Lung (tissue), 11 donors: ENCODE measurements at regions not wholly inside any gene's neighbourhood (a gene's known extent, or its start where the extent isn't known, plus 50 kb on each side); places are given as distances from the start of the nearest gene placed in this dataset.
"Not testable (repeated sequence)": the region's sequence is repeated elsewhere in the genome, so short reads cannot be mapped to it uniquely, and the experiment has no call there.

Experiments used
- ATAC-seq: fragments of 200-7000 bp; cut with Tn5 transposase; one replicate; pipeline ENCODE4 v1.9.1; 2020; ENCODE audit warnings: moderate number of reproducible peaks; ENCODE audit not compliant: insufficient read depth, low FRiP score
- DNase-seq, 3 donors: peaks; one replicate each; pipeline ENCODE4 v3.0.0-alpha.2; 2013 to 2017
- H3K27ac ChIP-seq, 2 donors: one replicate each; pipeline ENCODE4 v1.5.1; 2013; ENCODE audit warnings: mild to moderate bottlenecking in 2 of 2, moderate library complexity in 2 of 2, control low read depth in 1 of 2, inconsistent platforms in 1 of 2, low read depth in 1 of 2, low read length in 1 of 2
- H3K27me3 ChIP-seq, 3 donors: one replicate each; pipeline ENCODE4 v1.5.1; 2013; ENCODE audit warnings: low read length in 2 of 3; ENCODE audit not compliant: control insufficient read depth in 3 of 3, insufficient read depth in 3 of 3
- H3K36me3 ChIP-seq, 4 donors: one replicate each; pipeline ENCODE4 v1.5.1; 2013; ENCODE audit warnings: low read length in 4 of 4, mild to moderate bottlenecking in 1 of 4, moderate library complexity in 1 of 4; ENCODE audit not compliant: control insufficient read depth in 4 of 4, insufficient read depth in 4 of 4
- H3K4me1 ChIP-seq, 5 donors: one replicate each; pipeline ENCODE4 v1.5.1; 2013; ENCODE audit warnings: low read length in 5 of 5, mild to moderate bottlenecking in 2 of 5, moderate library complexity in 1 of 5; ENCODE audit not compliant: control insufficient read depth in 5 of 5, insufficient read depth in 5 of 5
- H3K4me3 ChIP-seq: one replicate; pipeline ENCODE4 v1.5.1; 2013; ENCODE audit warnings: mild to moderate bottlenecking, control low read depth, moderate library complexity
- H3K9ac ChIP-seq, 2 donors: one replicate each; pipeline ENCODE4 v1.5.1; 2013; ENCODE audit warnings: low read length in 2 of 2, control low read depth in 1 of 2; ENCODE audit not compliant: insufficient read depth in 1 of 2
- H3K9me3 ChIP-seq, 4 donors: one replicate each; pipeline ENCODE4 v1.5.1; 2013; ENCODE audit warnings: low read length in 3 of 4, mild to moderate bottlenecking in 1 of 4, moderate library complexity in 1 of 4; ENCODE audit not compliant: control insufficient read depth in 4 of 4, insufficient read depth in 3 of 4
- CTCF ChIP-seq: IDR thresholded peaks from 2 replicates; pipeline ENCODE4 v1.5.1; 2012; ENCODE audit warnings: mild to moderate bottlenecking; ENCODE audit errors: control extremely low read depth, extremely low read depth
- WGBS, 2 donors: extraction: QIAGEN DNeasy Blood & Tissue Kit; methylation state at CpG; one replicate each; pipeline ENCODE4 v1.1.7; 2013; 5-methylcytosine and 5-hydroxymethylcytosine counted together
- donor health status: control.
- donor health status: control.
- donor health status: Bipolar disorder and iron deficiency.
- donor health status: healthy.
- donor health status: DM: yes; HTN: yes; CAD: no.

- WGBS, 2 donors = 91 to 93% methylated on average over 29 of the region's 29 CpGs
- Histone ChIP-seq H3K36me3 (no peaks in the 10 kb centered on the region), H3K27ac (no peak overlapping the region), H3K9ac (no peak overlapping the region), H3K9me3 (no peaks in the 10 kb centered on the region), H3K27me3 (no peaks in the 10 kb centered on the region), H3K4me1 (no peaks in the 10 kb centered on the region), H3K4me3 (no peak overlapping the region)
- TF ChIP-seq CTCF = no peak
- no peak for DNase-seq
- no peak for ATAC-seq
Measured at GRCh38 chr6:168995526-168996355, 257.9 kb downstream of the THBS2 start.

- Histone ChIP-seq H3K27me3 (no peaks in the 10 kb centered on the region), H3K27ac (no peak overlapping the region), H3K4me3 (no peak overlapping the region), H3K4me1 (no peaks in the 10 kb centered on the region), H3K36me3 (no peaks in the 10 kb centered on the region), H3K9me3 (no peaks in the 10 kb centered on the region), H3K9ac (no peak overlapping the region)
- TF ChIP-seq CTCF = no peak
- ATAC-seq = no peak
- WGBS, 2 donors = 81 to 82% methylated on average over 5 of the region's 5 CpGs
- DNase-seq = no peak
Measured at GRCh38 chr6:168994956-168995355, 258.7 kb downstream of the THBS2 start.

- 78 to 84% methylated on average over 11 of the region's 11 CpGs for WGBS, 2 donors
- H3K9ac ChIP-seq = no peak overlapping the region
- no peak overlapping the region for H3K4me3 ChIP-seq
- DNase-seq (no peak), ATAC-seq (no peak)
- no peak for TF ChIP-seq CTCF
- peaks cover 0 to 4% (median 0%) of the 10 kb centered on the region in 5 donors for H3K4me1 ChIP-seq
- no peaks in the 10 kb centered on the region for H3K27me3 ChIP-seq
- H3K27ac ChIP-seq = no peak overlapping the region
- H3K9me3 ChIP-seq = no peaks in the 10 kb centered on the region
- no peaks in the 10 kb centered on the region for H3K36me3 ChIP-seq
Measured at GRCh38 chr6:168992446-168993144, 261.1 kb downstream of the THBS2 start.

DNA sequence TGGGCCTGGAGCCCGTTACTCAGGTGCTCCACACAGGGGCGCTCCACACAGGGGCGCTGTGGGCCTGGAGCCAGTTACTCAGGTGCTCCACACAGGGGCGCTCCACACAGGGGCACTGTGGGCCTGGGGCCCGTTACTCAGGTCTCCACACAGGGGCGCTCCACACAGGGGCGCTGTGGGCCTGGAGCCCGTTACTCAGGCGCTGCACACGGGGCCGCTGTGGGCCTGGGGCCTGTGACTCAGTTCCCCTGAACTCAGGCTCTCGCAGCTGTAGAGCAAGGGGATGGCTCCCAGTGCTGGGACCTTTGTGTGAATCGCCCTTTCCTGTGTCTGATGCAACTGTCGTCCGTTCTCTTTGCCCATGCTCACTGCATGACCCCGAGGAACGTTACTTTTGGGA, 262.0 kb downstream of the THBS2 start:
- 90 to 93% methylated on average over 14 to 17 of the region's 17 CpGs for WGBS, 2 donors
- DNase-seq, H3K9me3 ChIP-seq, H3K27ac ChIP-seq, H3K4me1 ChIP-seq, H3K36me3 ChIP-seq, ATAC-seq, H3K9ac ChIP-seq, H3K27me3 ChIP-seq, H3K4me3 ChIP-seq: not testable (repeated sequence)
